ENCODE measurements at regions not wholly inside any gene's neighbourhood (a gene's known extent, or its start where the extent isn't known, plus 50 kb on each side); places are given as distances from the start of the nearest gene placed in this dataset.

- no peaks in the 10 kb centered on the region for H3K27me3 ChIP-seq
- no peaks in the 10 kb centered on the region for H3K9me3 ChIP-seq
- no peak overlapping the region for H3K4me3 ChIP-seq (ENCODE audit: low read depth, low read length)
- no peak for TF ChIP-seq CTCF (IDR thresholded peaks at IDR 0.05; ENCODE audit: low read depth, low read length)
- H3K4me1 ChIP-seq = no peaks in the 10 kb centered on the region
- H3K36me3 ChIP-seq = no peaks in the 10 kb centered on the region
- no peak for DNase-seq
Observed at GRCh38 chr9:31519011-31519410, 865.4 kb upstream of the ACO1 start.

GRCh38 chr9:31519424-31519823 is 865.0 kb upstream of the ACO1 start:
- no peaks in the 10 kb centered on the region for H3K27me3 ChIP-seq
- no peak for TF ChIP-seq CTCF (IDR thresholded peaks at IDR 0.05; ENCODE audit: low read depth, low read length)
- DNase-seq = no peak

GRCh38 chr9:31519826-31520225 is 864.6 kb upstream of the ACO1 start:
- Histone ChIP-seq H3K9me3 (no peaks in the 10 kb centered on the region), H3K4me3 (ENCODE audit: low read depth, low read length) (no peak overlapping the region), H3K36me3 (no peaks in the 10 kb centered on the region), H3K27me3 (no peaks in the 10 kb centered on the region), H3K4me1 (no peaks in the 10 kb centered on the region)
- TF ChIP-seq CTCF (IDR thresholded peaks at IDR 0.05; ENCODE audit: low read depth, low read length) = no peak
- no peak for DNase-seq

More at GRCh38 chr9:31519424-31519823, 865.0 kb upstream of the ACO1 start:
- no peaks in the 10 kb centered on the region for H3K4me1 ChIP-seq
- H3K9me3 ChIP-seq = no peaks in the 10 kb centered on the region
- H3K4me3 ChIP-seq (ENCODE audit: low read depth, low read length) = no peak overlapping the region
- H3K36me3 ChIP-seq = no peaks in the 10 kb centered on the region

GRCh38 chr9:31520301-31521085 is 864.0 kb upstream of the ACO1 start:
- Histone ChIP-seq H3K36me3 (no peaks in the 10 kb centered on the region), H3K27me3 (no peaks in the 10 kb centered on the region), H3K4me1 (no peaks in the 10 kb centered on the region), H3K4me3 (ENCODE audit: low read depth, low read length) (no peak overlapping the region), H3K9me3 (no peaks in the 10 kb centered on the region)
- TF ChIP-seq CTCF (IDR thresholded peaks at IDR 0.05; ENCODE audit: low read depth, low read length) = no peak
- DNase-seq = no peak

- Histone ChIP-seq H3K9me3 (no peaks in the 10 kb centered on the region), H3K4me3 (ENCODE audit: low read depth, low read length) (no peak overlapping the region), H3K27me3 (no peaks in the 10 kb centered on the region), H3K36me3 (no peaks in the 10 kb centered on the region), H3K4me1 (no peaks in the 10 kb centered on the region)
- no peak for DNase-seq
- TF ChIP-seq CTCF (IDR thresholded peaks at IDR 0.05; ENCODE audit: low read depth, low read length) = no peak
Observed at GRCh38 chr9:31535651-31536050, 848.8 kb upstream of the ACO1 start.

GRCh38 chr9:31536471-31536870 is 848.0 kb upstream of the ACO1 start:
- TF ChIP-seq CTCF (IDR thresholded peaks at IDR 0.05; ENCODE audit: low read depth, low read length) = no peak
- Histone ChIP-seq H3K4me3 (ENCODE audit: low read depth, low read length) (no peak overlapping the region), H3K27me3 (no peaks in the 10 kb centered on the region), H3K4me1 (no peaks in the 10 kb centered on the region), H3K9me3 (no peaks in the 10 kb centered on the region), H3K36me3 (no peaks in the 10 kb centered on the region)
- DNase-seq = no peak
